GM19035 (cell line): ENCODE measurements at regions not wholly inside any gene's neighbourhood (a gene's known extent, or its start where the extent isn't known, plus 50 kb on each side); places are given as distances from the start of the nearest gene placed in this dataset.
"Not testable (repeated sequence)": the region's sequence is repeated elsewhere in the genome, so short reads cannot be mapped to it uniquely, and the experiment has no call there.

Experiments used
- ATAC-seq: cut with Tn5 transposase; IDR thresholded peaks from one replicate; pipeline ENCODE4 v1.9.1; 2021; ENCODE audit not compliant: unreplicated experiment

- ATAC-seq = no peak
These were observed 435.5 kb upstream of the NRSN1 start for GRCh38 chr6:23690453-23691049.

- no peak for ATAC-seq
These were observed 433.8 kb upstream of the NRSN1 start for GRCh38 chr6:23692184-23692583.

GRCh38 chr6:23696992-23697391 is 429.0 kb upstream of the NRSN1 start:
- no peak for ATAC-seq

GRCh38 chr6:23704479-23705052 is 421.4 kb upstream of the NRSN1 start:
- no peak for ATAC-seq

GRCh38 chr6:23705697-23706096 is 420.3 kb upstream of the NRSN1 start:
- ATAC-seq = no peak

DNA sequence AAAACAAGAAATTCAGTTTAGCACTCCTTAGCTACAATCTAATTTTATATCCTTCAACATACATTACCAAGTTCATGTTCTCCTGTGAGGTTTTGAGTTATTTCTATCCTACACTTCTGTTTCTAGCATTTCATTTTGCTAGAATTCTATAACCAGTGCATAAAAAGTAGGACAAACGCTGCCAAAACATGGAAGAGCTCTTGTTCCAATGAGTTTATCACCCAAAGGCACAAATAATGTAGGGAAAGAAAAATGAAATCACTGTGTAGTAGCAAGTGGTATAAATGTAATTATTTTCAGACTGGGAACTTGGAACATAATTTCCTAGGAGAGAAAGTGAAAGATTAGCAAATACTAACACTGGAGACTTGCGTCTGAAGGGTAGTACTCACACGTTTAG is 413.3 kb upstream of the NRSN1 start:
- no peak for ATAC-seq

DNA sequence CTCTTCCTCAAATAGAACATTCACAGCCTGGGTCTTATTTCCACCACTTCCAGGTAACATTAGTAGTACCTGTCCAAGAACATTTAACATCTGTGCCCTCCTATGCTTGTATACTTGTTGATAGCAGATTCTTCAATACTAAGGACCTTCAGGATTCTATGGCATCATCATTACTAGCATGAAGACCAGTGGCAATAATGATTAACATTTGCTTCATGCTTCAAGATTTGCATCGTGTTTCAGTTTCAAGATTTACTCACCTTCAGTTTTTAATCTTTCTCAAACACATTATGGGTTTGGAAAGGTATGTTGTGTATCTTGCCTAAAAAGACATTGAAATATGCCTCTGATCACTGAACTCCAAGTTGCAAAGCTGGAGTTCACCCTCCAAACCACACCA is 412.8 kb upstream of the NRSN1 start:
- ATAC-seq = no peak

- ATAC-seq = no peak
These were observed 397.3 kb upstream of the NRSN1 start for GRCh38 chr6:23728707-23729106.

DNA sequence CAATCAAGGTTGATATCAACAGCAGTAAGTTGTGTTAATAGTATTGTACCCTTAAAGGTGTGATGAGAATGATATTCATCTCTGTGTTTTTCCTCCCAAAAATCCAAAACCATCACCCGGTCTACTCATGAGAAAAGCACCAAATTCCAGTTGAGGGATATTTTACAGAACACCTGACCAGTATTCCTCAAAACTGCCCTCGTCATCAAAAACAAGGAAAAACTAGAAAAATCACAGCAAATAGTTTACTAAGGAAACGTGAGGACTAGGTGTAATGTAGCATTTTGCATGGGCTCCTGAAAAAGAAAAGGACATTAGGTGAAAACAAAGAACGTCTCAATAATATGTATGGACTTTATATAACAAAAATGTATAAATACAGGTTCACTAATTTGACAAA is 394.4 kb upstream of the NRSN1 start:
- ATAC-seq = no peak

DNA sequence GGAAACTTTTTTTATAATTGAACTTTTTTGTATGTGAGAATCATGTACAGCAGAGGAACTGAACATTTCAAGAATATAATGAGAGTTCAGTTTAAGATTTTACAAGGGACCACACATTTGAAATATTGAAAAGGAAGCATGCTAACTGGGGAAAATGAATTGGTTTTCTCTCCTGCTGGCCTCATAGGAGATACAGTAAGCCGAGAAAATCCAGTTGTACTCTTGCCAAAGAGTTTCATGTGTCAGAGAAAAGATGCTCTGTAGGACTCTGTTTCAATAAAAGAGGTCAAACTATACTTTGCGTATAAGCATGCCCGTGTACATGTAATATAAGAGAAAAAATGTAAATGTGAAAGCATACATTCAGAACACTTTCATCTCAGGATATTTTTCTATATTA is 393.5 kb upstream of the NRSN1 start:
- no peak for ATAC-seq

DNA sequence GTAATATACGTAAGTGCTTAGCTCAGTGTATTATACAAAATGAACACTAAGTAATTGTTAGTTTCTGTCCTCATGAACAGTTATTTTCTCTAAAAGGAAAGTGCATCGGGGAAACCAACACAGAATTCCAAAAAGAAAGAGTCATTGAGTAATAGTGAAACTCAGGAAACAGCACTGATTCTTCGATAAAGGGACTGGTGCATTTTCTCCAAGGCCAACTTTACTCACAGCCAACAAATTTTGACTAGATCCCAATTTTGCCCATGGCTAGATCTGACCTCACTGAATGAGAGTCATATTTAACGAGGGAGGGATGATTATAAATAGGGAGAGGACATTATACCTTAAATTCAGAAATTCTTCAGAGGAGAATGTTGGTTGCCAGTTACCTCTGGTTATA is 390.9 kb upstream of the NRSN1 start:
- ATAC-seq = no peak

DNA sequence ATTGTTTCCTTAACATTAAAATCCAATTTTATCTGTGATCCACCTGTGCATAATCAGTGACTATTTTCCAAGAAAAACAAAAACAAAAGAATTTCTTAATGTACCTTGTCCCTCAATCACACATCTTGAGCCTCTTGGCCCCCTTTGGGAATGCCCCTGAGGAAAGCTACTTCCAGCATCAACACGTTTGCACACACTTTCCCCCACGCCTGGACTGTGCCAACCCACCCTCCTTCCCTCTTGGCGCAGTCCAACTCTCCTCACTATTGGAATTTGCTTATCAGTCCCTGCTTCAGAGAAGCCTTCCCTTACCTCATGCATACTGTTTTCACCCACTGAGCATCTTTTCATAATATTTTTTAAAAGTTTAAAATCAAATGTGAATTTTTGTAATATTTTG is 389.4 kb upstream of the NRSN1 start:
- no peak for ATAC-seq

- no peak for ATAC-seq
These were observed 378.8 kb upstream of the NRSN1 start for GRCh38 chr6:23747239-23747638.

- no peak for ATAC-seq
These were observed 373.6 kb upstream of the NRSN1 start for GRCh38 chr6:23752414-23752813.

GRCh38 chr6:23754197-23754596 is 371.8 kb upstream of the NRSN1 start:
- ATAC-seq = no peak

- no peak for ATAC-seq
These were observed 350.9 kb upstream of the NRSN1 start for GRCh38 chr6:23775127-23775526.

GRCh38 chr6:23783901-23784300 is 342.1 kb upstream of the NRSN1 start:
- no peak for ATAC-seq

GRCh38 chr6:23784301-23784919 is 341.6 kb upstream of the NRSN1 start:
- no peak for ATAC-seq

GRCh38 chr6:23790756-23791155 is 335.3 kb upstream of the NRSN1 start:
- ATAC-seq = no peak

GRCh38 chr6:23797041-23797440 is 329.0 kb upstream of the NRSN1 start:
- ATAC-seq = no peak

DNA sequence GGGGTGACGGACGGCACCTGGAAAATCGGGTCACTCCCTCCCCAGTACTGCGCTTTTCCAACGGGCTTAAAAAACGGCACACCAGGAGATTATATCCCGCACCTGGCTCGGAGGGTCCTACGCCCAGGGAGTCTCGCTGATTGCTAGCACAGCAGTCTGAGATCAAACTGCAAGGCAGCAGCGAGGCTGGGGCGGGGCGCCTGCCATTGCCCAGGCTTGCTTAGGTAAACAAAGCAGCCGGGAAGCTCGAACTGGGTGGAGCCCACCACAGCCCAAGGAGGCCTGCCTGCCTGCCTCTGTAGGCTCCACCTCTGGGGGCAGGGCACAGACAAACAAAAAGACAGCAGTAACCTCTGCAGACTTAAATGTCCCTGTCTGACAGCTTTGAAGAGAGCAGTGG is 321.7 kb upstream of the NRSN1 start:
- ATAC-seq = not testable (repeated sequence)

DNA sequence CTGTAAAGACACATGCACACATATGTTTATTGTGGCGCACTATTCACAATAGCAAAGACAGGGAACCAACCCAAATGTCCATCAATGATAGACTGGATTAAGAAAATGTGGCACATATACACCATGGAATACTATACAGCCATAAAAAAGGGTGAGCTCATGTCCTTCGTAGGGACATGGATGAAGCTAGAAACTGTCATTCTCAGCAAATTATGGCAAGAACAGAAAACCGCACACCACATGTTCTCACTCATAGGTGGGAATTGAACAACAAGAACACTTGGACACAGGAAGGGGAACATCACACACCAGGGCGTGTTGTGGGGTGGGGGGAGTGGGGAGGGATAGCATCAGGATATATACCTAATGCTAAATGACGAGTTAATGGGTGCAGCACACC is 304.9 kb upstream of the NRSN1 start:
- ATAC-seq = not testable (repeated sequence)

- no peak for ATAC-seq
These were observed 302.6 kb upstream of the NRSN1 start for GRCh38 chr6:23823421-23823820.
